ENCODE measurements at regions not wholly inside any gene's neighbourhood (a gene's known extent, or its start where the extent isn't known, plus 50 kb on each side); places are given as distances from the start of the nearest gene placed in this dataset.
"Not testable (repeated sequence)": the region's sequence is repeated elsewhere in the genome, so short reads cannot be mapped to it uniquely, and the experiment has no call there.

- no peak for DNase-seq (ENCODE audit: low read depth)
These were observed 61.0 kb downstream of the POLR2M start for GRCh38 chr15:57767481-57767880.

- DNase-seq (ENCODE audit: low read depth), result no peak
These were observed 62.8 kb downstream of the POLR2M start for GRCh38 chr15:57769266-57769665.

GRCh38 chr15:57770495-57770894 lies 64.0 kb downstream of the POLR2M start:
- no peak for DNase-seq (ENCODE audit: low read depth)

- no peak for DNase-seq (ENCODE audit: low read depth)
These were observed 65.9 kb downstream of the POLR2M start for GRCh38 chr15:57772223-57772957.

- DNase-seq (ENCODE audit: low read depth), result no peak
These were observed 66.5 kb downstream of the POLR2M start for GRCh38 chr15:57773051-57773450.

GRCh38 chr15:57777003-57777402 lies 70.5 kb downstream of the POLR2M start:
- no peak for DNase-seq (ENCODE audit: low read depth)

GRCh38 chr15:57780471-57780870 lies 74.0 kb downstream of the POLR2M start:
- no peak for DNase-seq (ENCODE audit: low read depth)

- no peak for DNase-seq (ENCODE audit: low read depth)
These were observed 76.2 kb downstream of the POLR2M start for GRCh38 chr15:57782731-57783130.

GRCh38 chr15:57784081-57784511 lies 77.6 kb downstream of the POLR2M start:
- no peak for DNase-seq (ENCODE audit: low read depth)

- no peak for DNase-seq (ENCODE audit: low read depth)
These were observed 78.5 kb downstream of the POLR2M start for GRCh38 chr15:57785039-57785438.

- no peak for DNase-seq (ENCODE audit: low read depth)
These were observed 79.4 kb downstream of the POLR2M start for GRCh38 chr15:57785959-57786358.

- no peak for DNase-seq (ENCODE audit: low read depth)
These were observed 82.7 kb downstream of the POLR2M start for GRCh38 chr15:57789225-57789624.

GRCh38 chr15:57792724-57793449 lies 86.4 kb downstream of the POLR2M start:
- DNase-seq (ENCODE audit: low read depth), result no peak

- DNase-seq (ENCODE audit: low read depth), result no peak
These were observed 88.7 kb downstream of the POLR2M start for GRCh38 chr15:57795261-57795660.

GRCh38 chr15:57796146-57796545 lies 89.6 kb downstream of the POLR2M start:
- DNase-seq (ENCODE audit: low read depth), result no peak

GRCh38 chr15:57797110-57797509 lies 90.6 kb downstream of the POLR2M start:
- no peak for DNase-seq (ENCODE audit: low read depth)

GRCh38 chr15:57797568-57798267 lies 91.2 kb downstream of the POLR2M start:
- no peak for DNase-seq (ENCODE audit: low read depth)

GRCh38 chr15:57806003-57806402 lies 99.5 kb downstream of the POLR2M start:
- DNase-seq (ENCODE audit: low read depth), result no peak

- not testable (repeated sequence) for DNase-seq (ENCODE audit: low read depth)
These were observed 102.8 kb downstream of the POLR2M start for GRCh38 chr15:57809285-57809684.

- DNase-seq (ENCODE audit: low read depth), result no peak
These were observed 110.1 kb downstream of the POLR2M start for GRCh38 chr15:57816599-57816998.

- no peak for DNase-seq (ENCODE audit: low read depth)
These were observed 113.1 kb downstream of the POLR2M start for GRCh38 chr15:57819646-57820045.

GRCh38 chr15:57820119-57820518 lies 113.6 kb downstream of the POLR2M start:
- no peak for DNase-seq (ENCODE audit: low read depth)

GRCh38 chr15:57821826-57822225 lies 115.3 kb downstream of the POLR2M start:
- DNase-seq (ENCODE audit: low read depth), result no peak

Data from stimulated activated CD8-positive, alpha-beta memory T cell treated with anti-CD3 and anti-CD28 coated beads, Interleukin-12 subunit alpha, Interleukin-12 subunit beta, amount 100 ng/mL, for 1 hour (primary cell).